Pulmonary artery endothelial cell (primary cell): ENCODE measurements at regions not wholly inside any gene's neighbourhood (a gene's known extent, or its start where the extent isn't known, plus 50 kb on each side); places are given as distances from the start of the nearest gene placed in this dataset.

ENCODE experiments used
- DNase-seq: peaks from one replicate; pipeline ENCODE4 v3.0.0-alpha.2; 2011; ENCODE audit warnings: low read depth, low spot score

DNA sequence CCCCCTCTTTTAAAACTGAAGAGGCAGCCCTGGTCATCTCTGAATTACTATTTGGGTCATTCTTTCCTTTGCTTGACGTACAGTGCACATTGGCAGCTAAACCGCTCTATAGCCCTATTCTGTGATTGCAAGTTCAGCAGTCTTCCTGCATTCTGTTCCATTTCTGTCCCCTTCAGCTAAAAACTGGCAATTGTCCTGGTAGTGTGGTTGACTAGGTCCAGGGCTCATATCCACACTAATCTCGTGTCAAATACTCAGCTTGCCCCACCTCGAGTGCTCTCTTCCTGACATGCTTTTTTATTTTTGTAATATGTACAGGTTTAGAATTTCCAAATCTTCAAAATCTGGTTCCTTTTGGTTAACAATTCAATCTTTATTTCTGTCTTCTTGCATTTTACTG lies 282.1 kb downstream of the THBS2 start:
- DNase-seq: no peak

DNA sequence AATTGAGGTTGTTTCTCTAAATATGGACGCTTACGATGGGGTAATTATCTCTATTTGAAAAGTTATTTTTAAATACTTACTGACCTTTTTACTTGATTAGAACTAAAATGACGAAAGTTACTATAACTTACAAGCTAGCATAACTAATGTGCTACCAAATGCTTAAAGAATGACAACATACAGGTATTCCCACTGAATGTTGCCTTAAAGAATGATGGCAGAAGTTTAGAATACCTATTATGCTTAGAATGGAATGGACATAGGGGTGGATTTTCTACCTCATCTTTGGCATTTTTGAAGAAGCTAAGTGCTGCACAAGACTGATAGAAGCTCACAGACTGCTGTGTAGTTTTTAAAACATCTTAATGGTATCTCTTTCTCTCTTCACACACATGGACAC lies 284.8 kb downstream of the THBS2 start:
- DNase-seq: no peak

DNA sequence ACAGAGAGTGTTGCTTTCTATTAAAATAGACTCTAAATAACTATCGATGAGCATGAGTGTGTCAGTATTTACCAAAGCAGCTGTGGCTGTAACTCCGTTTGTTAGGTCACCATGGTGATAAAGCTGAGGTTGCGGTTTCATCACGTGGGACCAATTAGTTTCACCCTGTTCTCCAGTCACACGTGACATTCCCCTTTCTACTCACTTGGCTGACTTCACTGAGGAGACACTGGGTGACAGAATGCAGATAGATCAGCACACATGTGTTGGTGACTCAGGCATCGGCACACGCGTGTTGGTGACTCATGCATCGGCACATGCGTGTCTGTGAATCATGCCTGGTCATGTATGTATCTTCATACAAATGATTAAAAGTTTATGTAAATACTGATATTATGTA lies 285.4 kb downstream of the THBS2 start:
- DNase-seq: no peak

DNA sequence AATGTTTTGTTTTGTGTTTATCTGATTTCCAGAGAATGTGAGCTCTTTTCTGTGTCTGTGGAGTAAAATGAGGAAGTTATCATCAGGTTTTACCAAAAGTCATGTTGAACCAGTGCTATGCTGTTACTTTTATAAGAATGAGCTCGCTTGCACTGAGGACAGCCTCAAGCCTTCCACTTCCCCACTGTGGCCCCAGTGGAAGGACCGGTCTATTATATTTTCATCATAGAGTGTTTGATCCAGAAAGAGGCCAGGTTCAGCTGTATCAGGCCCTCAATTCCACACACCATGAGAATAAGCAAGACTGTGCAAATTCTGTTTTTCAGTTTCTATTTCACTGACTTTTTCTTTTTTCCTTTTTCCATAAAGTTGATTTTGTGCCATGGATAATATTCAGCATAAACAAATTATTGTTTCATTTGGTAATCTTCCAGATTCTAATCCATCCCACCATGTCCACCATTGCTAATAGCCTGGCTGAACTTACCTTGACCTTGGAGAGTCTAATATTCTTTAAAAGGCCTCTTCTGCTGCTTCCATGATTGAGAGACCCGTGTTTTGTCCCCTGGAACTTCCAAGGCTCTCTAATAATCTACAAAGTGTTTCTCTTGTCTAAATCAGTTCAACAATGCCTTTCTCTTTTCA lies 286.2 kb downstream of the THBS2 start:
- no peak for DNase-seq

DNA sequence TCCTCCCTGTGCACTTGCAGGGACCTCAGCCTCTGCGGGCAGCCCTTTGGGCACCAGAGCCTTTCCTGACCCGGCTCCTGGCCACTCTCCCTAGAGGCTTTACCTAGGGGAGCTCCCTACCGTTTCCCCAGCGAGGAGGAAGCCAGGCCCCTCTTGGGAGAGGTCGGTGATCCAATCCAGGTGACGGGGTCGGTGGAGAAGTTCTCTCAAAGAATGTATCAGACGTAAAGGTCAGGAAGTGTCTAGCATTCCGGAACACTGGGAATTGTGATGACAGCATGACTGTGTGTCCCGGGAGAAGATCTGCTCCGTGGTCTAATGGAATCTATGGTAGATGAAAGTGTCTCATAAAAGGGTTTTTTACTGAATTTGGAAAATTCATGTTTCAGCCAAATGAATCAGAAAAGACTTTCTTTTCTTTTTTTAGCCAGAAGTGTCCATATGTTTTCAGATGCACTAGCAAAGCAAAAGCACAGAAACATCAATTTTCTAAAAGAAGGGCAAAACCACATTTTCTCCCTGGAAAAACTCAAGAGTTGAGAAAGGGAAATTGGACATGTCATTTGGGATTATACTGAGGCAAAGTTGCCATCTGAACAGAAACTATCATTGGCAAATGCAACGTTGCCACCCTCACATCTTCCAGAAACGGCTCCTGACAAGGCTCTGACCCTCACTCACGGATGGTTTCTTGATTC lies 289.4 kb downstream of the THBS2 start:
- DNase-seq: no peak

DNA sequence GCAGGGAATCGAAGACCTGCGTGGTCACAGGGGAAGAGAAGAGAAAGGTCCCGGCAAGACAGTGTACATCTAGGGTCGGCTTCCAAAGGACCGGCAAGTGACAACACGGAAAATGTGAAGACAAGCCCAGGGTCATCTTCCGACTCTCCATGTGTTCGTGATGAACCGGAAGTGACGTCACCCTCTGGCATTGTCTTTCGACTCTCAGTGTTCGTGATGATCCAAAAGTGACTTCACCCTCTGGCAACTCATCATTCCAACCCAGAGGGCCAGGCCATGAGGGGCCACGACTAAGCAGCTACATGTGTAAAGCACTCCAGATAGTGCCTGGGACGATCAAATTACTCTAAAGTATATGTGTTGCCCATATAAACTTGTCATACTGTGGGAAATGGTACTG lies 290.8 kb downstream of the THBS2 start:
- no peak for DNase-seq

DNA sequence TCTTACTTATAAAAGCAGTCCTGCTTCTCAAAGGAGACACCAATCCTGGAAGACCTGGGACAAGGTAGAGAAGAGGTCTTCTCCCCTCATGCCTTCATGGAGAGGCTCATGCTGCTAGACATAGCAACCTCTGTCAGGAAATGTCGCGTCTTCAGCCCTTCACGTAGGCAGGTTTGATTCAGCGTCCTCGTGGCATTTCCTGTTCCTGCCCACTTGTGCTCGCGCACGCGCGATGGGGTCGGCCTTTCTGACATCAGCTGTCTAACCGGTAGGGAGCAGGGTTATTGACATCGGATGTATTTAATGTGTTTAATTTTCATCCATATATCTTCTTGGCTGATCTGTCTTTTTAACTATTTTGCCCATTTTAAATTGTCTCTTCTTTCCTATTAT lies 292.4 kb downstream of the THBS2 start:
- DNase-seq: no peak

DNA sequence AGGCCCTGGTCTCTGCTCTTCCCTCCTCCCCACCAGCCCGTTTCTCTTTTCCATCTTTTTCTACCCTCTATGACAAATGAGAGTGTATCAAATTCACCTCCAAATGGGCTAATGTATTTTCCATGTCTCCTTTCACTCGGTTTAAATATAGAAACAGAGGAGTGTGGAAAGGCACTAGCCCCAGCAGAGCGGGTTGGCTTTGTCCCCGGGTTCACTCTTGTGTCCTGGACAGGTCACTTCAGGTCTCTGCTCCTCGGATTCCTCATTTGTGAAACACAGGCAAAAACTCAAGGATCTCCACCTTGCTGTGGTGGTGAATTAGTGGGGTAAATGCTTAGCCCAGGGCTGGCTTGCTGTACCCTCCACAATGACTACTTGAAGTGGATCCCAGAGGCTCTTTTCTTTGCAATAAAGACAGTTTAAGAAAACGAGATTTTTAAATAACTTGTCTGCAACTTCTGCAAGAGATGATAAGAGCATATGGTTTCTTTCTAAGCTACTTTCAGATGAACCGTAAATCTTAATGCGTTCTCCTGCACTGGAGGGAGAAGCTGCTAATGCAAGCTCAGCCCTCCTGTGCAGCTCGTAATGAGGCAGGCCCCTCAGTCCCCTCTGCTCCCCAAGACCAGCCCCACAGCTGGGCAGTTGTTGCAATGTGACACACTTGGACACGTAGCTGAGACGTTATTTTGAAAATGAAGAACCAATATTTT lies 292.9 kb downstream of the THBS2 start:
- no peak for DNase-seq

DNA sequence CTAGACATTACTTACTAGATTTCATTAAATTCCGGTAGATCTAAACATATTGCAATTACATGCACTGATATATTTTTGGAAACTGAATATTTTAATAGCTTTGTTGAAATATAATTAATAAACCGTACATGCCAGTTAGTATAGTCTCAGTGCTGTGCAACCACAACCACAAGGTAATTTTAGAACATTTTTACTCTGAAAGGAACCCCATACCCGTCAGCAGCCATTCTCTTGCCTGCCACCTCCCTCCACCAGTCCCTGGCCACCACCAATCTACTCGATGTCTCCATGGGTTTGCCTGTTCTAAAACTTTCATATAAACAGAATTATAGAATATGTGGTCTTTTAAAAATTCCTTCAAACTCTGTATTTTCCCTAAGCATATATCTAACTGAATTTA lies 293.9 kb downstream of the THBS2 start:
- DNase-seq: no peak

DNA sequence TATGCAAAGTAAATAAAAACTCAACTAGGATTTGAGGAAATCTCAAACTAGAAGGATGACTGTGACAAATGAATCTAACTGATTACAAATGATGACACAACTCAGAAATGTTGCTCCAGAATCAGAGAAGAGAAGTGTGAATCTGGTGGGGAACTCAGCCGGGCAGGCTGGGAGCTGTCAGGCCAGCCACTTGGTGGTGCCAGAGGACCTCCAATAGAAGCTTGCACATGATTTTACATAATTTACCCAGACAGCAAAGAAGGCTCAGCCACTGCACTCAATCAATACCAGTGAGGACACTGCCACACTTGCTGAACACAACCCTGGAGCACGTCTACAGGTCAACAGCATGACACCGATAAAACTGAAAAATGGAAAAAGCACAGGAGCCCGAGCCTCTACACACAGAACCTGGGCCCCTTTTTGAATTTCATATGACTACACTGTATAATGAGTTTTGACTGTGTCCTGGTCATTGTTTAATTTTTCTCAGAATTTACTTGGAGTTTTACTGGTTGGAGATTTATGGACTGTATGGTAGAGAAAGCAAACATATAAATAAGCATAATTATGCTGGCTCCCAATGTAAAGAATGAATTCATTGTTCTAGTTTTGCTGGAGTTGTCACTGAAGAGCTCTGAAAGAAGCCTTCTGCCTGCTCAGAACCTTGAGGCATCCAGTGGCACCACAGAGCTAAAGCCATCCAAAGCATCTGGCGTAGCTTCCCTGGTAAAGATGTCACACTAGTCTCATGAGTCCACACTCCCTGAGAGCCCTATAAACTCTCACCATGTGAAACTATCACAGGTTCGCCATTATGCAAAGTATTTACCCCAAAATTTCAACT lies 296.5 kb downstream of the THBS2 start:
- DNase-seq: peak; percentile 13

DNA sequence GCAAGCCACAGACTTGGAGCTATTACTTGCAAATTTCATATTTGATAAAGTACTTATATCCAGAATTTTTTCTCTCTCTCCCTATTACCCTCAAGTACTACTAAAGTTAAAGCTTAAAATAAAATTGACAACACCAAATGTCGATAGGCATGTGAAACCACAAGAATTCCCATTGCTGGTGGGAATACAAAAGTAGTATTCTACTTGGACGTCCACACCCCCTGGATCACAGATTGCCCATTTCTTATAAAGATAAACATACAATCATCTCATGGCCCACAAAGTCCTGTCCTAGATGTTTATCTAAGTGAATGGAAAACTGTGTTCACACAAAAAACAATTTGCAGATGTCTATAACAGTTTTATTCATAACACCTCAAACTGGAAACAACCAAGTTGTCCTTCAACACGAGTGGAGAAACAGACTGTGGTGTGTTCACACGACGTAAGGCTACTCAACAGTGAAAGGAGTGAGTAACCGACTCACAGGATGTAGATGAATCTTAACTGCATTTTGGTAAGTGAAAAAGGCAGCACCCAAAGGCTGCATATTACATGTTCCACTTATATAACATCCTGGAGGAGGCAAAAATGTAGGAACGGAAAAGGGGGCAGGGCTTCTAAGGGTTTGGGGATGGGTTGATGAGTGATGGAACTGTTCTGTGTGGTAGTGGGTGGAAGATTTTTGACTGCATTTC lies 297.4 kb downstream of the THBS2 start:
- no peak for DNase-seq

DNA sequence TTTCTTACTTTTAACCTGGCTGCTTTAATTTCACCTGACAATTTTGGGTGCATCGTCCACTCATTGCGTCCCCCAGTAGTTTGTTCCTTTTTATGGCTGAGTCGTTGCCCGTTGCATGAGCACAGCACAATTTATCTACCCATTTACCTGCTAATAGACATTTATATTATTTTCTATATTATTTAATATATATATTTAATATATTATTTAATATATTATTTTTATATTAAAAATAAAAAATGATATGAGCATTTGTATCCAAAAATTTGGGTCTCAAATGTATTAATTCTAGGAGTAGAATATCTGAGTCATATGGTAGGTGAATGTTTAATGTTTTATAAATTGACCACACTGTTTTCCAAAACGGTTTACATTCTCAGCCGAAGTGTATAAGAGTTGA lies 300.2 kb downstream of the THBS2 start:
- no peak for DNase-seq

DNA sequence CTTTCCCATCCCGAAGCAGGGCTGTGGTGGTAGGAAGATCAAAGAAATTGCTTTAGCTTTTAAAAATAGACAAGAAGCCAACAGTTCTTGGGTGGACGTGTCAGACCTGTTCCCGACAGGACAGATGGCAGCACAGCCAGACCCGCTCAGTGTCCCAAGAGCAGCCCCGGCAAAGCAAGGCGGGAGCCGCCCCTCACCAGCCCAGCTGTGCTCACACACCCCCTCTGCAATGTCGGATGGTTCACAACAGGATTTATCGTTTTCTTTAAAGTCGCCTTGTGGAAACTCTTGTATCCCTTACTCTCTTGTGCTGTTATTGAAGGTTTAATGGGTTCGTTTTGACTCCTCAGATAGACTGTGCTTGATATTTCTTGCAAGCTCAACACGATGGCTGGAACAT lies 302.4 kb downstream of the THBS2 start:
- DNase-seq: no peak

DNA sequence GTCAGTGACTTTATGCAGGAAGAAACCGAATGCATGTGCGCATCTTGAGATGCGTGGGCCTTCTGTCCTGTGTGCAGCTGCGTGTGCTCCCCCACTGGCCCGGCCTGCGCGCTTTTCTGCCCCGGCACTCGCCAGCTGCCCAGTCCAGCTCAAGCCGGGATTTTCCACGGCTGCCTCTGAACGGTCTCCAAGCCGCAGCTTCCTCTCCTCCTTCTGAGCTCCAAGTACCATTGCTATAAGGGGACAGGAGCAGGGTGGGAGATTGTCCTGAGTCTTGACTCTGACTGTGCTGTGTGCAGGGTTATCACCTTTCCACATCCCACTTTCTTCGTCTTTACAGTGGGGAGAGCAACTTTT lies 302.8 kb downstream of the THBS2 start:
- no peak for DNase-seq

DNA sequence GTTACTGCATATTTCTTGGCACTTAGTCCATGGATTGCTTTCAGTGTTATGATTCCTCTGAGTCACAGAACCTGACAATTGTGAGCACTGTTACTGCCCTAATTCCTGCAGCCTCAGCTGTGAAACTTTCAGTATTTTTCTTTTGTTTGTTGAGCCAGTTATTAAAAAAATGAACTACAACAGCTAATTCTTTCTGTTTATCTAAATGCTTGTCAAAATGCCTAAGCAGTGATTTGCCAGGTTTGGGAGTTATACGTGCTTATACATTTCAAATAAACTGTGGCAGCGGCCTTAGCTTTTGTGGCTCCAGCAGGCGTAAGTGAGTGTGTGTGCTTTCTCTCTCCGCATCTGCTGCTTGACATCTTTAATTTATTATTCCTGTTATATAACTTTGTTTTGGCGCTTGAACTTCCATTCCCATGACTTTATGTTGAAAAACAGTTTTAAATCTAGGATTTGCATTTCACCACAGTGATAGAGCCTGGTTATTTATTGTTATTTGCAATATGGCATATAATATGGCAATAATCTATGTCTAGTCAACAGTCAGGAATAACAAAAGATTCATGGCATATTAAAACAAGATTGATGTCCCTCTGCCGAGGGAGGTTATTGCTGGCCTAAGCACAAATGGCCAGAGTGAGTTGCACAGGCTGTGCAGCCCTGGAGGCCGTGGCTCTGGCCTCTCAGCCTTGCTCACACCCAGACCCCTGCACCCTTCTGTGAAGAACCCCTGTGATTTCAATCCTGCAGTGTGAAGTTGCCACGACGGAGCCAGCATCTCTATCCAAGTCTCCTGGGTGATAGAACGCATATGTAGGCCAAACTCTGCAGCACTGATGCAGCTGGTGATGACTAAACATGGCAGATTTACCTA lies 303.4 kb downstream of the THBS2 start:
- DNase-seq: no peak

DNA sequence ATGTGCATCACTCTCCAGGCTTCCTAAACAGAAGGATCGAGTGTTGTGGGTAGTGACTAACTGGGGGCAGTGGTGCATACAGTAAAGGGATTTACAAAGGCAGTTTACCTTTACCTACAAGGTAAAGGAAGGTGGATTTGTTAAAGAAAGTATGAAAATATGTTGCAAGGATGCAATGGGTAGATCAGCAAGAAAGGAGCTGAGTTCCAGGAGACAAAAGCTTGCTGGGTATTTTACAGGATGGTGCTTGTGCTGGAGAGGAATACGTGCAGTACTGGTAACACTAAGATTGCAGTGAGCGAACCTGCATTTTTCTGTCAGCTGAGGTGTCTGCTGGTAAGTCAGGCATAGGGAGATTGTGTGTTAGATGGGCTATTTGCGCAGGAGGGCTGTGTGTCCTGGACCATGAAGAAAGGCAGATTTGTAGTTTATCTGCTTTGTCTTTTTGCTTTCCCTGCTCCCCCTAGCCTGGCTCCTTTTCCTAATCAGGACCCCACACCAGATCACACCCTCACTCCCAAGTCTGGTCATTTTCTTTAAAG lies 304.6 kb downstream of the THBS2 start:
- DNase-seq: no peak

DNA sequence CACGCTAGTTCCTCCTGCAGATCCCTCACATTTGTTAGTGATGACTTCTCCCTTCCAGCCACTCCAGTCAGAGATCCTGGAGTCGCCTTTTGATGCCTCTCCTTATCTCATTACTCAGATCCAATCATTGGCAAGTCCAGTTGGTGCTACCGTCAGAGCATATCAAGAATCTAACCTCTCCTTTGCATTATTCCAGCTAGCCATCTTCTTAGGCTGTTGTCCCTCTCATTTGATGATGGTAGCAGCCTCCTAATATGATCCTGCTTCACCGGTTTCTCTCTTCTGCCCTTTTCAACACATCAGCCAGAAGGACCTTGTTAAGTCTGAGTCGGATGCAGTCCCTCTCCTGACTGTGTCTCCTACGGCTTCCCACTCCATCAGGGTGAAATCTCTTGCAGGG lies 305.6 kb downstream of the THBS2 start:
- DNase-seq: no peak

DNA sequence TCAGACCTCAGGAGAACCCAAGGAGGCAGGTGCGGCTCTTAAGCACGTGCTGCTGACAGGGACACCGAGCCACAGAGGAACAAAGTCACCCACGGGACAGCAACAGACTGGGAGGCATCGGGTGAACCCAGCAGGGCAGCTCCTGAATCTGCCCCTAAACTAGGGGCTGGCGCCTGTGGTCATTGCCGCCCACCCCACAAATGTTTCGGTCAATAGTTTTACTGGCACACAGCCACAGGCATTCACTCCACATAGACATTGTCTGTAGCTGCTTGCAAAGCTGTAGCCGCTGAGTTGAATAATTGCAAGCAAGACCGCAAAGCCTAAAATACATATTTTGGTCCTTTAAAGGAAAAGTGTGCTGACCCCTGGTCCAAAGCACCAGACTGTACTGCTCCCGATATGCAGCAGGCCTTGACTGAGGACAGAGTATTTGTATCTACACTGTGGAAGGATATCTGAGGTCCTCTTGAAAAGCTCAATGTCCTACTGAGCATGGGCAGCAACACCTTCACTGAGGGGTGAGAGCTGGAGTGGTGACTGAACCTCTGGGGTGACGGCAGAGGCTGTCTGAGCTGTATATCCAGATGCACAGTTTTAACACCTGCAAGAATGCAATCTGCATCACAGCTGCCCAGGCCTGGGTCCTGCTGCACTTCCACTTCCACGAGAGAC lies 310.3 kb downstream of the THBS2 start:
- no peak for DNase-seq

DNA sequence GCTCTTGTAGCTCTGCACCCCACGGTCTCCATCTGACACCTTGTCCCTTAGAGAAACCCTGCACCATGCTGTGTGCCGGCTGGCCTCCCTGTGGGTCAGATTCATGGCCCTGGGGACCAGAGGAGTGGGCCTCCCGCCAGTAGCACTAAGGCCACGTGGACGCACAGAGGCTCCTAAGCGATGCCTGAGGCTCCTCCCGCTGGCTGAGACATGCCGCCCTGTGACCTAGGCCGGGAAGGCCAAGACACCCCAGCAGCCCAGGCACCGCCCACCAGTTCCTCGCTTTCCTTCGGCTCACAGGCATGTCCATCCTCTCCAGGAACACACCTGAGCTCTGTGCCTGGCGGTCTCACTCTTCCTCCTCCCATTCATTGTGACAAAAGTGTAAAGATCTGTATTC lies 311.0 kb downstream of the THBS2 start:
- no peak for DNase-seq

DNA sequence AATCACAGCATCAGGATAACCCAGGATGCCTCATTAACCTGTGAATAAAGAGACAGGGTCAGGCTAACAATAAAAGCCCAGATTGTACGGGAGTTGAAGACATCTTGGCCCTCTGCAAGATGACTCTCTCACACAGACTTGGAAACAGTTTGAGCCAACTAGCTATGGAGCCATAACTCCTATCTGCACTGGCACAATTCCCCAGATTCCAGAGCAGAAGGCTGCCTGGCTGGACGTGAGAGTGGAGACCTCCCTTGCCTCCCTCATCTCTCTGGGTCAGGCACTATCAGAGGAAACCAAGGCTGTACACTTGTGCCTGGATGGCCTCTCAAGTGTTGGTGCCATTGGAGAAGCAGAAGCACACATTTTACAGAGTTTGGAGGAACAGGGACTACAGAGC lies 312.6 kb downstream of the THBS2 start:
- no peak for DNase-seq
